ENCODE measurements at regions not wholly inside any gene's neighbourhood (a gene's known extent, or its start where the extent isn't known, plus 50 kb on each side); places are given as distances from the start of the nearest gene placed in this dataset.
"Not testable (repeated sequence)": the region's sequence is repeated elsewhere in the genome, so short reads cannot be mapped to it uniquely, and the experiment has no call there.

DNA sequence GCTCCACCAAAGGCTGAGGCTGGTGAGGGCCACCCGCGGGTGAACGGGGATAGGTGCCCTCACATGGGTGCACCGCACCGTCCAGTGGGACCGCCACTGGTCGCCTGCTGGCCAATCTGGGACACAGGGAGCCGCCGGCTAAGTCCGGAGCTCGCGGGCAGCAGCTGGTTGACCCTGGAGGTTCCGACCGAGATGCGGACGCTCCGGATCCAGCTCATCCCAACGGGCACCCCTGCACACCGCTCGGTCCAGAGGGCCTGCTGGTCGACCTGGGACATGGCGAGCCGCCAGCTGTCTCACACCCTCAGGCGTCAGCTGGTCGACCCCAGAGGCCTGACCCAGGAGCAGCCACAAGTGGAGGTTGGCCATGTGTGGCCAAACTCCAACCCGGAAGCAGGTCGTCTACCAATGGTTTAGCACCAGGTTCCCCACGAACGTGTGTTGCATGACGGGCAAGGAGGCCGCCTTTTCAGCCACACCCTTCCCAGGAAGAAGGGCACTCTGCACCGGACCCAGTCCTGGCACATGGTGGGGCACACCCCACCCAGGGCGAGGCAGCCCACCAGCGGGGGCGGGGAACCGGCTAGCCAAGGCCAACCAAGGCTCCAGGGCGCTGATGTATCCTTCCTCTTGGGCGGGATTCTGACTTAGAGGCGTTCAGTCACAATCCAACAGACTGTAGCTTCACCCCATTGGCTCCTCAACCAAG is 746.0 kb upstream of the DEFB115 start:
- no peaks in the 10 kb centered on the region for H3K36me3 ChIP-seq (replicated peaks; ENCODE audit: insufficient read depth, low read depth)
- no peaks in the 10 kb centered on the region for H3K9me2 ChIP-seq (replicated peaks; ENCODE audit: insufficient read depth)
- no peak for DNase-seq (ENCODE audit: low spot score)
- no peak overlapping the region for H2AFZ ChIP-seq
- H3K27me3 ChIP-seq: no peaks in the 10 kb centered on the region
- H3K4me3 ChIP-seq: no peak overlapping the region
- WGBS (ENCODE audit: low lambda C conversion rate, missing lambda C conversion rate): 85% methylated on average over 39 of the region's 39 CpGs
- H4K20me1 ChIP-seq (ENCODE audit: insufficient read depth, poor library complexity, severe bottlenecking): no peaks in the 10 kb centered on the region
- no peak overlapping the region for H3K4me2 ChIP-seq
- no peaks in the 10 kb centered on the region for H3K79me2 ChIP-seq
- no peak overlapping the region for H3K27ac ChIP-seq
- no peak for TF ChIP-seq EZH2phosphoT487 (IDR thresholded peaks at IDR 0.05; ENCODE audit: low read depth, severe bottlenecking, unreplicated experiment)
- TF ChIP-seq, protein P1, sequence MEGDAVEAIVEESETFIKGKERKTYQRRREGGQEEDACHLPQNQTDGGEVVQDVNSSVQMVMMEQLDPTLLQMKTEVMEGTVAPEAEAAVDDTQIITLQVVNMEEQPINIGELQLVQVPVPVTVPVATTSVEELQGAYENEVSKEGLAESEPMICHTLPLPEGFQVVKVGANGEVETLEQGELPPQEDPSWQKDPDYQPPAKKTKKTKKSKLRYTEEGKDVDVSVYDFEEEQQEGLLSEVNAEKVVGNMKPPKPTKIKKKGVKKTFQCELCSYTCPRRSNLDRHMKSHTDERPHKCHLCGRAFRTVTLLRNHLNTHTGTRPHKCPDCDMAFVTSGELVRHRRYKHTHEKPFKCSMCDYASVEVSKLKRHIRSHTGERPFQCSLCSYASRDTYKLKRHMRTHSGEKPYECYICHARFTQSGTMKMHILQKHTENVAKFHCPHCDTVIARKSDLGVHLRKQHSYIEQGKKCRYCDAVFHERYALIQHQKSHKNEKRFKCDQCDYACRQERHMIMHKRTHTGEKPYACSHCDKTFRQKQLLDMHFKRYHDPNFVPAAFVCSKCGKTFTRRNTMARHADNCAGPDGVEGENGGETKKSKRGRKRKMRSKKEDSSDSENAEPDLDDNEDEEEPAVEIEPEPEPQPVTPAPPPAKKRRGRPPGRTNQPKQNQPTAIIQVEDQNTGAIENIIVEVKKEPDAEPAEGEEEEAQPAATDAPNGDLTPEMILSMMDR (IDR thresholded peaks at IDR 0.05; ENCODE audit: poor library complexity): no peak
- TF ChIP-seq EZH2 (IDR thresholded peaks at IDR 0.05; ENCODE audit: borderline replicate concordance): no peak
- H3K4me1 ChIP-seq (ENCODE audit: insufficient read depth): no peaks in the 10 kb centered on the region
- no peaks in the 10 kb centered on the region for H3K9me3 ChIP-seq (ENCODE audit: low read depth)

GRCh38 chr20:30513050-30513628 is 744.3 kb upstream of the DEFB115 start:
- Histone ChIP-seq H3K36me3 (replicated peaks; ENCODE audit: insufficient read depth, low read depth) (no peaks in the 10 kb centered on the region), H3K9me2 (replicated peaks; ENCODE audit: insufficient read depth) (no peaks in the 10 kb centered on the region), H2AFZ (no peak overlapping the region), H3K27me3 (no peaks in the 10 kb centered on the region), H3K27ac (no peak overlapping the region), H3K4me2 (no peak overlapping the region), H4K20me1 (ENCODE audit: insufficient read depth, poor library complexity, severe bottlenecking) (no peaks in the 10 kb centered on the region), H3K4me3 (no peak overlapping the region), H3K4me1 (ENCODE audit: insufficient read depth) (no peaks in the 10 kb centered on the region), H3K79me2 (no peaks in the 10 kb centered on the region), H3K9me3 (ENCODE audit: low read depth) (no peaks in the 10 kb centered on the region)
- TF ChIP-seq, protein P1 (IDR thresholded peaks at IDR 0.05; ENCODE audit: poor library complexity): no peak
- TF ChIP-seq EZH2phosphoT487 (IDR thresholded peaks at IDR 0.05; ENCODE audit: low read depth, severe bottlenecking, unreplicated experiment) (no peak), EZH2 (IDR thresholded peaks at IDR 0.05; ENCODE audit: borderline replicate concordance) (no peak)
- no peak for DNase-seq (ENCODE audit: low spot score)
- WGBS (ENCODE audit: low lambda C conversion rate, missing lambda C conversion rate): 84% methylated on average over 19 of the region's 38 CpGs

GRCh38 chr20:30515915-30516314 is 741.5 kb upstream of the DEFB115 start:
- not testable (repeated sequence) for H3K4me2 ChIP-seq; H3K27me3 ChIP-seq; H3K4me1 ChIP-seq (ENCODE audit: insufficient read depth); H2AFZ ChIP-seq; H3K9me3 ChIP-seq (ENCODE audit: low read depth); H3K4me3 ChIP-seq; H3K9me2 ChIP-seq (replicated peaks; ENCODE audit: insufficient read depth); H3K79me2 ChIP-seq; H3K27ac ChIP-seq; H4K20me1 ChIP-seq (ENCODE audit: insufficient read depth, poor library complexity, severe bottlenecking); H3K36me3 ChIP-seq (replicated peaks; ENCODE audit: insufficient read depth, low read depth); DNase-seq (ENCODE audit: low spot score)
- WGBS (ENCODE audit: low lambda C conversion rate, missing lambda C conversion rate): 88% methylated on average over 13 of the region's 13 CpGs

- not testable (repeated sequence) for H3K27me3 ChIP-seq; H3K27ac ChIP-seq; H3K79me2 ChIP-seq; H3K9me2 ChIP-seq (replicated peaks; ENCODE audit: insufficient read depth); DNase-seq (ENCODE audit: low spot score); H3K4me2 ChIP-seq; H2AFZ ChIP-seq; H3K4me1 ChIP-seq (ENCODE audit: insufficient read depth); H4K20me1 ChIP-seq (ENCODE audit: insufficient read depth, poor library complexity, severe bottlenecking); H3K4me3 ChIP-seq; H3K36me3 ChIP-seq (replicated peaks; ENCODE audit: insufficient read depth, low read depth); H3K9me3 ChIP-seq (ENCODE audit: low read depth)
- WGBS (ENCODE audit: low lambda C conversion rate, missing lambda C conversion rate): 88% methylated on average over 10 of the region's 10 CpGs
Measured at GRCh38 chr20:30518906-30519305, 738.6 kb upstream of the DEFB115 start.

DNA sequence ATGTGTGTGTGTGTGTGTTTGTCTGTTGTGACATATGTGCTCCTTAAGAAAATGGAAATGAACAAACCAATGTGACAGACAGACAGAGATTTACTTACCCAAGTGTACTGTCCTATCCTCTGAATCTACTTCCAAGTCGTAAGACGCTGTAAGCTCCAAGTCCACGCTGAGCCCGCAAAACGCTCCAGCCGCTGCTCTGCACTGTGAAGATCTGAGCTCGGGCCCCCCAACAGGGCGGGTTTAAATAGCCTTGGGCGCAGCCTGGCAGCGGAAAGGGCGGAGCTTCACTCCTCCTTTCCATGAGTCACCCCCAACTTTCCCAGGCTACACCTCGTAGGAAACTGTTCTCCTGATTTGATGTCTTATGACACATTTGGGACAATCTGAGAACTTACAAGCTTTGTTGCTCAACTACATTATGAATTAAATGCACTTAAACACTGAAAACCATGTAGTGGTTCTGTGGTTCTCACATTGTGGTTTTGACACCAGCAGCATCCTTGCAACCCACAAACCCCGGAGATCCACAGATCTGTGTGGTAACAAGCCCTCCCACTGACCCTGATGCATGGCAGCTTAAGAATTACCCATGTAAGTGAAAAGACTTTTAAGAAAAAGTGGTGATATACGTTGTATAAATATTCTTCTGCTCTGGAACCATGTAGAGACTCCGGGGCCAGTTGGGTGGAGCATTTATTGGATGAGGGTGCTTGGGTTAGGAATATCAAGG is 735.6 kb upstream of the DEFB115 start:
- H2AFZ ChIP-seq; H3K36me3 ChIP-seq (replicated peaks; ENCODE audit: insufficient read depth, low read depth); H3K4me3 ChIP-seq; DNase-seq (ENCODE audit: low spot score); H3K27me3 ChIP-seq; H3K9me3 ChIP-seq (ENCODE audit: low read depth); H3K4me1 ChIP-seq (ENCODE audit: insufficient read depth); H3K9me2 ChIP-seq (replicated peaks; ENCODE audit: insufficient read depth); H3K79me2 ChIP-seq; H3K4me2 ChIP-seq; H4K20me1 ChIP-seq (ENCODE audit: insufficient read depth, poor library complexity, severe bottlenecking); H3K27ac ChIP-seq: not testable (repeated sequence)
- WGBS (ENCODE audit: low lambda C conversion rate, missing lambda C conversion rate): 76% methylated on average over 15 of the region's 15 CpGs

DNA sequence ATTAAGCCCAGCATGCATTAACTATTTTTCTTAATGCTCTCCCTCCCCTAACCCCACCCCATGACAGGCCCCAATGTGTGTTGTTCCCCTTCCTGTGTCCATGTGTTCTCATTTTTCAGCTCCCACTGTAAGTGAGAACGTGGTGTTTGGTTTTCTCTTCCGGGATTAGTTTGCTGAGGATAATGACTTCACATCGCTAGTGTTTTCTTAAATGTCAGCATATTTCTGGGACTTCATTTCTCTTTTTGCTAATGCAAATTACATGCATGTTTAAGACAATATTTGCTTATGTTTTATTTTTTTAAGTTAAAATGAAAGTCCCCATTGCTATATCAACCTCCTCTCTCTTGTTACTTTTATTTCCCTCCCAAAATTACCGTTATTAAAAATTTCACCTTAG is 733.3 kb upstream of the DEFB115 start:
- not testable (repeated sequence) for H3K79me2 ChIP-seq; H3K9me3 ChIP-seq (ENCODE audit: low read depth); H4K20me1 ChIP-seq (ENCODE audit: insufficient read depth, poor library complexity, severe bottlenecking); H3K27me3 ChIP-seq; H3K27ac ChIP-seq; H3K4me3 ChIP-seq; H3K4me2 ChIP-seq; H3K4me1 ChIP-seq (ENCODE audit: insufficient read depth); H2AFZ ChIP-seq; H3K9me2 ChIP-seq (replicated peaks; ENCODE audit: insufficient read depth); H3K36me3 ChIP-seq (replicated peaks; ENCODE audit: insufficient read depth, low read depth); DNase-seq (ENCODE audit: low spot score)
- WGBS (ENCODE audit: low lambda C conversion rate, missing lambda C conversion rate): 81% methylated on average over 4 of the region's 4 CpGs
